Astrocyte of the spinal cord (primary cell): ENCODE measurements at regions not wholly inside any gene's neighbourhood (a gene's known extent, or its start where the extent isn't known, plus 50 kb on each side); places are given as distances from the start of the nearest gene placed in this dataset.

ENCODE experiments used
- DNase-seq: peaks from one replicate; pipeline ENCODE4 v3.0.0; 2011; ENCODE audit warnings: low read depth, low spot score
- H3K4me3 ChIP-seq: 2 replicates; pipeline ENCODE4 v1.5.1; 2011; ENCODE audit warnings: low read depth, mild to moderate bottlenecking, low read length, moderate library complexity
- CTCF ChIP-seq: IDR thresholded peaks from 2 replicates; pipeline ENCODE4 v1.5.1; 2012; ENCODE audit warnings: low read depth, mild to moderate bottlenecking, low read length, inconsistent platforms
- in situ Hi-C: cut with HindIII; loops from 2 replicates; pipeline ENCODE4 v1.10.0; 2017; ENCODE audit warnings: low sequenced_read_pairs

- TF ChIP-seq CTCF: peak; percentile 83
- in situ Hi-C loops: no loop called here
- H3K4me3 ChIP-seq: peak overlapping the region; percentile 25
- peak; percentile 70 for DNase-seq
Observed at GRCh38 chr18:76620321-76621170, 125.5 kb upstream of the ZNF516 start.

- peak overlapping the region; percentile 18 for H3K4me3 ChIP-seq
- DNase-seq: peak; percentile 47
- in situ Hi-C loops: no loop called here
- TF ChIP-seq CTCF: no peak
Observed at GRCh38 chr18:76619621-76620315, 124.7 kb upstream of the ZNF516 start.

- in situ Hi-C loops: no loop called here
- no peak for TF ChIP-seq CTCF
- no peak overlapping the region for H3K4me3 ChIP-seq
- no peak for DNase-seq
Observed at GRCh38 chr18:76619261-76619620, 124.2 kb upstream of the ZNF516 start.

GRCh38 chr18:76618721-76619120, 123.7 kb upstream of the ZNF516 start:
- in situ Hi-C loops: no loop called here
- no peak overlapping the region for H3K4me3 ChIP-seq
- no peak for TF ChIP-seq CTCF
- no peak for DNase-seq

- in situ Hi-C loops: no loop called here
Observed at GRCh38 chr18:76616373-76616772, 121.3 kb upstream of the ZNF516 start.

More at GRCh38 chr18:76616373-76616772, 121.3 kb upstream of the ZNF516 start:
- no peak overlapping the region for H3K4me3 ChIP-seq
- DNase-seq: no peak
- TF ChIP-seq CTCF: no peak
